Esophagus squamous epithelium (tissue), 5 donors: ENCODE measurements at regions not wholly inside any gene's neighbourhood (a gene's known extent, or its start where the extent isn't known, plus 50 kb on each side); places are given as distances from the start of the nearest gene placed in this dataset.

ENCODE experiments used
- DNase-seq: peaks from one replicate; lab custom pipeline; 2025; lab: John Stamatoyannopoulos, UW
- H3K27ac ChIP-seq, 4 donors: fragments of 200-600 bp; sonication (generic); one replicate each; pipeline ENCODE4 v1.5.1; 2016 to 2019; ENCODE audit warnings: mild to moderate bottlenecking in 1 of 4
- H3K27me3 ChIP-seq, 4 donors: fragments of 200-600 bp; sonication (generic); 1 replicate in 3 of 4; 2 replicates in 1 of 4; pipeline versions ENCODE4 v1.5.1 to v1.6.0; 2017 to 2021; ENCODE audit warnings: antibody characterized with exemption in 1 of 4
- H3K36me3 ChIP-seq, 3 donors: fragments of 200-600 bp; sonication (generic); one replicate each; pipeline ENCODE4 v1.5.1; 2016 to 2019
- H3K4me1 ChIP-seq, 3 donors: fragments of 200-600 bp; sonication (generic); one replicate each; pipeline ENCODE4 v1.5.1; 2017 to 2019
- H3K4me3 ChIP-seq, 4 donors: fragments of 200-600 bp; sonication (generic); 1 replicate in 3 of 4; 2 replicates in 1 of 4; pipeline ENCODE4 v1.5.1; 2016 to 2019; ENCODE audit warnings: mild to moderate bottlenecking in 2 of 4, moderate library complexity in 1 of 4
- H3K9me3 ChIP-seq, 3 donors: fragments of 200-600 bp; sonication (generic); one replicate each; pipeline ENCODE4 v1.5.1; 2016 to 2019
- CTCF ChIP-seq, 6 experiments: fragments of 450-650 bp in 4 of 6; fragments of 200-600 bp in 2 of 6; sonication (generic) in 2 of 6; IDR thresholded peaks; one replicate each; pipeline ENCODE4 v1.5.1; 2016 to 2019; ENCODE audit warnings: antibody characterized with exemption in 6 of 6, mild to moderate bottlenecking in 4 of 6, moderate library complexity in 4 of 6
- POLR2A ChIP-seq, 4 donors: fragments of 450-650 bp; IDR thresholded peaks; one replicate each; pipeline ENCODE4 v1.6.1; 2017; ENCODE audit warnings: antibody characterized with exemption in 4 of 4, mild to moderate bottlenecking in 4 of 4, moderate library complexity in 3 of 4
- WGBS, 2 donors: methylation state at CpG; one replicate each; pipeline ENCODE4 v1.1.5; 2018; 5-methylcytosine and 5-hydroxymethylcytosine counted together
- intact Hi-C: fragments of 100-400 bp; cut with DNase I; formaldehyde crosslinking; loops from one replicate; pipeline ENCODE4 v1.15.0; 2022
- donor health status: DM: yes; HTN: yes; CAD: no.

GRCh38 chrX:20739038-20739745, 472.5 kb upstream of the RPS6KA3 start:
- Histone ChIP-seq H3K27me3 (no peaks in the 10 kb centered on the region), H3K4me1 (no peaks in the 10 kb centered on the region), H3K4me3 (no peak overlapping the region), H3K36me3 (no peaks in the 10 kb centered on the region), H3K9me3 (no peaks in the 10 kb centered on the region), H3K27ac (no peak overlapping the region)
- TF ChIP-seq POLR2A (IDR thresholded peaks at IDR 0.05) (no peak), CTCF (IDR thresholded peaks at IDR 0.05) (no peak)
- WGBS, 2 donors = 64 to 68% methylated on average over 3 of the region's 3 CpGs
- DNase-seq = no peak
- intact Hi-C loops = no loop called here

DNA sequence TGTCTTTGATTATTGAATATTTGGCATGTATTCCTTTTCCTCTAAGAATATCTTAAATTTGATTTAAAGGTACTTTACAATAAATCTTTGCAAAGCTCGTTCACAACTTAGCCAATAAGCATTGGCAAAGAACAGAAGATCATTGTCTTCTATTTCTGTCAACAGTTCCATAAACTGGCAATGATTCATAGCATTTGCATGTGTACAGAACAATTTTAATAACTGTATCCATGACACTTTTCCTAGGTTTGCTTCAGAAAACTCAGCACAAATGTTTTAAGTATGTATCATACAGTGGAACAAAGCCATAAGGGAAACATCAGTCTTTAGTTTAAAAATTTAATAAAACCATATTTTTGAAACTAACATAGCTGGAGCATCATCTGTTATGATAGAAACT, 462.7 kb upstream of the RPS6KA3 start:
- 21 to 31% methylated on average over 1 of the region's 1 CpG for WGBS, 2 donors
- no peak overlapping the region for H3K27ac ChIP-seq
- H3K4me3 ChIP-seq = no peak overlapping the region
- no peak for TF ChIP-seq POLR2A (IDR thresholded peaks at IDR 0.05)
- TF ChIP-seq CTCF (IDR thresholded peaks at IDR 0.05) = no peak
- DNase-seq = no peak
- intact Hi-C loops = no loop called here
- H3K4me1 ChIP-seq = no peaks in the 10 kb centered on the region
- H3K9me3 ChIP-seq = no peaks in the 10 kb centered on the region
- H3K36me3 ChIP-seq = no peaks in the 10 kb centered on the region
- no peaks in the 10 kb centered on the region for H3K27me3 ChIP-seq

- TF ChIP-seq POLR2A (IDR thresholded peaks at IDR 0.05) (no peak), CTCF (IDR thresholded peaks at IDR 0.05) (no peak)
- Histone ChIP-seq H3K4me3 (no peak overlapping the region), H3K36me3 (no peaks in the 10 kb centered on the region), H3K27me3 (no peaks in the 10 kb centered on the region), H3K9me3 (no peaks in the 10 kb centered on the region), H3K4me1 (no peaks in the 10 kb centered on the region), H3K27ac (no peak overlapping the region)
- no peak for DNase-seq
- 30 to 32% methylated on average over 1 of the region's 1 CpG for WGBS, 2 donors
- intact Hi-C loops = no loop called here
Measured at GRCh38 chrX:20727447-20727846, 460.7 kb upstream of the RPS6KA3 start.

DNA sequence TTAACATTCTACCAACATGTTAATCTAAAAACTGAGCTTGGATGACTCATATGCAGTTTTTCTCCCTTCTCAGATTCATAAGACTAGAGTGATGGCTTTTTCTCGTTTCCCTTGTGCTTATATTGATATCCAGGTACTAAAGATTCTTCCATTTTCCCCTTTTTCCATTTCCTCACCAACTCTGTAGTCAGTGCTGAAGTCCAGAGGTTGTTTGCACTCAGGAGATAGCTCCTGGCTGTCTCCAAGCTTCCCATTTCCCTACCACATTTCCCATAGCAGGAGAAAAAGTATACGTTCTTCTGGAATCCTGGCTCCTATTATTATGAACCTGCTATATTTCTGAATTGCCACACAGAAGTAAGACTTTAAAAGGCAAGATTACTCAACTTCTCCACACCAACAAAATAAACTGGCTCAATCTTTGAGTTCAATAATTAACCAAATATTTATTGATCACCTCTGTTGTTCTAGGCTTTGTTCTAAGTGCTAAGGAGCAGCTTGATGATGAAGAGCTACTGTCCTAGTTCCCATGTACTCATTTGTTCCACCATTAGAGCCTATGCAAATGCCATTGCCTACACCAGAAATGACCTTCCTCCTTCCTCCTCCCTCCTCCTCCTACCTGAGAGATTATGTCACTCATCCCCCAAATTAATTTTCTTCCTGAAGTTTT, 454.4 kb upstream of the RPS6KA3 start:
- Histone ChIP-seq H3K4me1 (no peaks in the 10 kb centered on the region), H3K27me3 (no peaks in the 10 kb centered on the region), H3K9me3 (no peaks in the 10 kb centered on the region), H3K4me3 (no peak overlapping the region), H3K36me3 (no peaks in the 10 kb centered on the region), H3K27ac (no peak overlapping the region)
- TF ChIP-seq CTCF (IDR thresholded peaks at IDR 0.05) (no peak), POLR2A (IDR thresholded peaks at IDR 0.05) (no peak)
- intact Hi-C loops = no loop called here
- 53 to 66% methylated on average over 2 of the region's 2 CpGs for WGBS, 2 donors
- no peak for DNase-seq

DNA sequence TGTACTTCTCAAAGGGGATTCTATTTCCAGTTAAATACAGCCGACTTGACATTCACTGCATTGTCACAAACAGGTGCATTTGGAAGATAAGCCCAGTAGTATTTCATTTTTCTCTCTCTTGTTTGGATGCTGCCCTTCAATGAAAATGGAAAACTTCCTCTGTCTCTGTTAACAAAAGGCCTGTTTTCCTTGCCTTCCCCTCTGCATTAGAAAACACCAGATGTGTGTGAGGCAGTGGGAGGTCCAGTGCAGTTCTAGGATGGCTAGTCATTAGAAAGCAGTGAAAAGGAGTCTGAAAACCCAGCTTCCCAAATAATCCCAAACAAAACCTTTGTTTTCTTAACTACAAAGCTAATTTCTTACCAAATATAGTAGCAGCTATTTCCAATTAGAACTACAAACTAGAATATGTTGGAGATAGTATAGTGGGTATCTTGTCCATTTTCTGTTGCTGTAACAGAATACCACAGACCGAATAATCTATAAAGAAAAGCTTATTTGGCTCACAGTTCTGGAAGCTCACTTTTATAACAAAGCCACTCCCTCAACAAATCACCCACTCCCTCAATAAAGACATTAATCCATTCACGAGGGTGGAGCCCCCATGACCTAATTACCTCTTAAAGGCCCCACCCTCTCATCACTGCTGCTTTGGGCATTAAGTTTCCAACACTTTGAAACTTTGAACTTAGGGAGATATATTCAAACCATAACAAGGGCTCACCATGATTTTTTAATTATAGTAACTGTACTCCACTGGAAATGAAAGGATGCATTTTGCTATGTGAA, 452.1 kb upstream of the RPS6KA3 start:
- Histone ChIP-seq H3K27me3 (no peaks in the 10 kb centered on the region), H3K27ac (no peak overlapping the region), H3K4me3 (no peak overlapping the region), H3K9me3 (no peaks in the 10 kb centered on the region), H3K36me3 (no peaks in the 10 kb centered on the region), H3K4me1 (no peaks in the 10 kb centered on the region)
- intact Hi-C loops = no loop called here
- DNase-seq = no peak
- TF ChIP-seq POLR2A (IDR thresholded peaks at IDR 0.05) (no peak), CTCF (IDR thresholded peaks at IDR 0.05) (no peak)
- WGBS, 2 donors = 34 to 48% methylated on average over 2 to 3 of the region's 3 CpGs
